ENCODE measurements at regions not wholly inside any gene's neighbourhood (a gene's known extent, or its start where the extent isn't known, plus 50 kb on each side); places are given as distances from the start of the nearest gene placed in this dataset.

- no peaks in the 10 kb centered on the region for H3K4me1 ChIP-seq
- no peaks in the 10 kb centered on the region for H3K27me3 ChIP-seq
- no peak overlapping the region for H3K4me2 ChIP-seq
- no peaks in the 10 kb centered on the region for H3K36me3 ChIP-seq
- H3K27ac ChIP-seq = no peak overlapping the region
- H3K9me3 ChIP-seq (replicated peaks in 1 of 11) = no peaks in the 10 kb centered on the region
- H3K9ac ChIP-seq = no peak overlapping the region
- H4K20me1 ChIP-seq = no peaks in the 10 kb centered on the region
- H3K4me3 ChIP-seq = no peak overlapping the region
- no peak for TF ChIP-seq Cebpa-rat (IDR thresholded peaks at IDR 0.05)
These were observed 555.3 kb downstream of the MED13L start for GRCh38 chr12:115722181-115722580.

- no peaks in the 10 kb centered on the region for H4K20me1 ChIP-seq
- no peaks in the 10 kb centered on the region for H3K9me3 ChIP-seq (replicated peaks in 1 of 11)
- no peak overlapping the region for H3K4me3 ChIP-seq
- no peak overlapping the region for H3K9ac ChIP-seq
- no peaks in the 10 kb centered on the region for H3K27me3 ChIP-seq
- no peaks in the 10 kb centered on the region for H3K4me1 ChIP-seq
- TF ChIP-seq Cebpa-rat (IDR thresholded peaks at IDR 0.05) = no peak
- no peak overlapping the region for H3K27ac ChIP-seq
- H3K4me2 ChIP-seq = no peak overlapping the region
- no peaks in the 10 kb centered on the region for H3K36me3 ChIP-seq
These were observed 560.9 kb downstream of the MED13L start for GRCh38 chr12:115716551-115716950.

GRCh38 chr12:115712676-115713075 lies 564.8 kb downstream of the MED13L start:
- no peaks in the 10 kb centered on the region for H3K27me3 ChIP-seq
- H3K36me3 ChIP-seq = no peaks in the 10 kb centered on the region
- no peaks in the 10 kb centered on the region for H4K20me1 ChIP-seq
- no peaks in the 10 kb centered on the region; a peak in 1 of 20 replicates for H3K4me1 ChIP-seq
- H3K9ac ChIP-seq = no peak overlapping the region
- TF ChIP-seq Cebpa-rat (IDR thresholded peaks at IDR 0.05) = no peak
- H3K4me3 ChIP-seq = no peak overlapping the region
- no peak overlapping the region for H3K27ac ChIP-seq
- H3K9me3 ChIP-seq (replicated peaks in 1 of 11) = no peaks in the 10 kb centered on the region
- H3K4me2 ChIP-seq = no peak overlapping the region

- Histone ChIP-seq H3K36me3 (no peaks in the 10 kb centered on the region), H3K27me3 (no peaks in the 10 kb centered on the region), H3K4me2 (no peak overlapping the region), H3K4me1 (no peaks in the 10 kb centered on the region; a peak in 1 of 20 replicates), H4K20me1 (no peaks in the 10 kb centered on the region), H3K9ac (no peak overlapping the region), H3K9me3 (replicated peaks in 1 of 11) (peaks cover 0 to 7% (median 0%) of the 10 kb centered on the region in 11 experiments; a peak in 1 of 22 replicates), H3K27ac (no peak overlapping the region), H3K4me3 (no peak overlapping the region)
- TF ChIP-seq Cebpa-rat (IDR thresholded peaks at IDR 0.05) = no peak
These were observed 567.4 kb downstream of the MED13L start for GRCh38 chr12:115710104-115710564.

- H4K20me1 ChIP-seq = no peaks in the 10 kb centered on the region
- peaks cover 0 to 7% (median 0%) of the 10 kb centered on the region in 11 experiments; a peak in 1 of 22 replicates for H3K9me3 ChIP-seq (replicated peaks in 1 of 11)
- H3K9ac ChIP-seq = no peak overlapping the region
- no peak for TF ChIP-seq Cebpa-rat (IDR thresholded peaks at IDR 0.05)
- no peaks in the 10 kb centered on the region; a peak in 1 of 20 replicates for H3K4me1 ChIP-seq
- H3K27me3 ChIP-seq = no peaks in the 10 kb centered on the region
- H3K4me2 ChIP-seq = 0 out of 22 replicates have a peak overlapping the region, but pooled peaks of 1 of the 11 experiments have one; percentile 3
- no peak overlapping the region for H3K4me3 ChIP-seq
- no peak overlapping the region for H3K27ac ChIP-seq
- H3K36me3 ChIP-seq = no peaks in the 10 kb centered on the region
These were observed 567.9 kb downstream of the MED13L start for GRCh38 chr12:115709540-115710011.

- Histone ChIP-seq H3K9me3 (replicated peaks in 1 of 11) (peaks cover 0 to 7% (median 0%) of the 10 kb centered on the region in 11 experiments; a peak in 1 of 22 replicates), H4K20me1 (no peaks in the 10 kb centered on the region), H3K4me1 (no peaks in the 10 kb centered on the region; a peak in 1 of 20 replicates), H3K36me3 (no peaks in the 10 kb centered on the region), H3K4me3 (no peak overlapping the region), H3K27me3 (no peaks in the 10 kb centered on the region), H3K4me2 (no peak overlapping the region), H3K27ac (no peak overlapping the region), H3K9ac (no peak overlapping the region)
- TF ChIP-seq Cebpa-rat (IDR thresholded peaks at IDR 0.05) = no peak
These were observed 568.7 kb downstream of the MED13L start for GRCh38 chr12:115708801-115709200.

GRCh38 chr12:115700896-115701465 lies 576.5 kb downstream of the MED13L start:
- Histone ChIP-seq H3K27me3 (no peaks in the 10 kb centered on the region), H3K9me3 (replicated peaks in 1 of 11) (peaks cover 0 to 7% (median 0%) of the 10 kb centered on the region in 11 experiments; a peak in 1 of 22 replicates), H4K20me1 (no peaks in the 10 kb centered on the region), H3K9ac (no peak overlapping the region), H3K4me1 (no peaks in the 10 kb centered on the region), H3K27ac (no peak overlapping the region), H3K4me2 (no peak overlapping the region), H3K36me3 (no peaks in the 10 kb centered on the region), H3K4me3 (no peak overlapping the region)
- TF ChIP-seq Cebpa-rat (IDR thresholded peaks at IDR 0.05) = no peak

GRCh38 chr12:115700081-115700480 lies 577.4 kb downstream of the MED13L start:
- Histone ChIP-seq H3K36me3 (no peaks in the 10 kb centered on the region), H3K9me3 (replicated peaks in 1 of 11) (no peaks in the 10 kb centered on the region), H3K27me3 (no peaks in the 10 kb centered on the region), H3K4me3 (no peak overlapping the region), H3K27ac (no peak overlapping the region), H3K4me1 (no peaks in the 10 kb centered on the region), H4K20me1 (no peaks in the 10 kb centered on the region), H3K9ac (no peak overlapping the region), H3K4me2 (no peak overlapping the region)
- TF ChIP-seq Cebpa-rat (IDR thresholded peaks at IDR 0.05) = no peak

GRCh38 chr12:115698257-115698656 lies 579.2 kb downstream of the MED13L start:
- no peaks in the 10 kb centered on the region for H3K9me3 ChIP-seq (replicated peaks in 1 of 11)
- H3K4me3 ChIP-seq = no peak overlapping the region
- no peaks in the 10 kb centered on the region for H4K20me1 ChIP-seq
- no peaks in the 10 kb centered on the region for H3K4me1 ChIP-seq
- no peaks in the 10 kb centered on the region for H3K27me3 ChIP-seq
- H3K9ac ChIP-seq = no peak overlapping the region
- H3K36me3 ChIP-seq = no peaks in the 10 kb centered on the region
- no peak overlapping the region for H3K4me2 ChIP-seq
- H3K27ac ChIP-seq = no peak overlapping the region
- TF ChIP-seq Cebpa-rat (IDR thresholded peaks at IDR 0.05) = no peak

- no peaks in the 10 kb centered on the region for H3K4me1 ChIP-seq
- TF ChIP-seq Cebpa-rat (IDR thresholded peaks at IDR 0.05) = no peak
- H3K27ac ChIP-seq = no peak overlapping the region
- no peak overlapping the region for H3K9ac ChIP-seq
- no peak overlapping the region for H3K4me3 ChIP-seq
- H3K27me3 ChIP-seq = no peaks in the 10 kb centered on the region
- H3K36me3 ChIP-seq = no peaks in the 10 kb centered on the region
- H3K4me2 ChIP-seq = no peak overlapping the region
- no peaks in the 10 kb centered on the region for H3K9me3 ChIP-seq (replicated peaks in 1 of 11)
- no peaks in the 10 kb centered on the region for H4K20me1 ChIP-seq
These were observed 580.2 kb downstream of the MED13L start for GRCh38 chr12:115697340-115697739.

All from BLaER1 treated with 17β-estradiol and CSF1 and Interleukin-3, amounts not matched to agents 10 nM and 100 nM (cell line).